Suppressor macrophage treated with lipopolysaccharide for 4 hours (primary cell): ENCODE measurements at regions not wholly inside any gene's neighbourhood (a gene's known extent, or its start where the extent isn't known, plus 50 kb on each side); places are given as distances from the start of the nearest gene placed in this dataset.
"Not testable (repeated sequence)": the region's sequence is repeated elsewhere in the genome, so short reads cannot be mapped to it uniquely, and the experiment has no call there.

Source experiments
- DNase-seq: peaks from one replicate; pipeline ENCODE4 v3.0.0-alpha.2; 2020

DNA sequence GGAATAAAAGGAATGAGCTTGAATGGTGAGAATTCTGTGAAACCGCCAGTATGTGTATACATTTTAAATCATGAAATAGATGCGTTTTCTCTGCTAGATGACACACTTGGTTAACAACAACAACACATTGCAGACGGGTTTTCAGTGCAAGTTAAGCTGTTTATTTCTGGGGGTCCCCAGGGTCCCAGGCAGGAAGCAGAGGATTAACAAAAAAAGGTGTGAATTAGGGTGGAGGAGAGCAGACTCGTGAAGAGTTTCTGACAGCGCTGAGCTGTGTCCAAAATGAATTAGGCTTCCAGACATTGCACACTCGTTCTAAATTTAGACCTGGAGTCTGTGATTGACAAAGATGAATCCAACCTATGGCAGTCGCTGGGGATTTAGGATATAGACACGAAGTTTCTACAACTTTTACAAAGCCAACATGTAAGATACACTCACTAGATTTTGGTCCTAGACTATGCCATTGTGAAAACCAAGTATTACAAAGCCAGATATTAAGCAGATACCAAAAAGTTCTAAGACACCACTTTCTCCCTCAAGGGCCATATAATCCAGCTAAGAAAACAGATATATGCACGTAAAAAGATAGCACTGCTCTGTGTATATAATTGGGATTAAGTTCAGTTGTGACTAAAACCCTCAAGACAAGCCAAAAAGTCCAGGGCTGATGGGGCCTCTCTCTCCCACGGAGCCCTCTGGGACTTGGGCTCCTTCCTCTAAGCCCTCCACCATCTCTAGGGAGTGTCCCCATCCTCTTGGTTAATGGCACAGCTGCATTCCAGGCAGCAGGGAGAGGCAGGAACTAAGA lies 120.2 kb downstream of the ACAA2 start:
- no peak for DNase-seq

DNA sequence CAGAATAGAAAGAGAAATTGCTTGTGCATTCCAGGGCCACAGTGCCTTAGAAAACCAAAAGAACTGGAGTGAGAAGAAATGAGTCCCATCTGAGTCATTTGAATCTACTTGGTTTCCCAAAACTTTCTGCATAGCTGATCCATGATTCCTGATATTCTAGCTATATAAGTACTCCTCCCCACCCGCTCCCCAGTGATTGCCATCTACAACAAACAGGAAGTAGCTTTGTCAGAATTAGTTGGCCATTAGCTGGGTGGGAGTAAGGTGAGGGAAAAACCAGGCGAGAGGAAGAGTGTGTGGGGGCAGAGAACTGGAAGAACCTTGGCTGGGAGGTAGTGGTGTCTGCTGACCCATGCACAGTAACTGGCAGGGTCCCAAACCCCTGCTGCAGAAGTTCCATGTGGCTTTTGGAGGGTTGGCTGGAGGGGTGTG lies 122.1 kb downstream of the ACAA2 start:
- DNase-seq, result peak; percentile 40

DNA sequence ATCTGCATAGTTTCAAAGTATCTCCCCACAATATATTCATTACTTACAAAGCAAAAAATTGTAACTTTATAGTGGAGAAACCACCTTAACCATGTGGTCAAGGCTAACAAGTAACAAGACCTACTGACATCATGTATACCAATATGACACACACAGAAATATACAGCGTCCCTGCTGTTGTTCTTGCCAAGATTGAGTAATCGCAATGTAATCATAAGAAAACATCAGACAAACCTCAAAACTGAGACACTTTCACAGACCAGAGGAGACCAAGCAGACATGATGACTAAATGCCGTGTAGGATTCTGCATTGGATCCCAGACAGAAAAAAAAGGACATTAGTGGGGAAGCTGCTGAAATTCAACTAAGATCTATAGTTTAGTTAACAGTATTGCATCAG lies 123.0 kb downstream of the ACAA2 start:
- peak; percentile 38 for DNase-seq

DNA sequence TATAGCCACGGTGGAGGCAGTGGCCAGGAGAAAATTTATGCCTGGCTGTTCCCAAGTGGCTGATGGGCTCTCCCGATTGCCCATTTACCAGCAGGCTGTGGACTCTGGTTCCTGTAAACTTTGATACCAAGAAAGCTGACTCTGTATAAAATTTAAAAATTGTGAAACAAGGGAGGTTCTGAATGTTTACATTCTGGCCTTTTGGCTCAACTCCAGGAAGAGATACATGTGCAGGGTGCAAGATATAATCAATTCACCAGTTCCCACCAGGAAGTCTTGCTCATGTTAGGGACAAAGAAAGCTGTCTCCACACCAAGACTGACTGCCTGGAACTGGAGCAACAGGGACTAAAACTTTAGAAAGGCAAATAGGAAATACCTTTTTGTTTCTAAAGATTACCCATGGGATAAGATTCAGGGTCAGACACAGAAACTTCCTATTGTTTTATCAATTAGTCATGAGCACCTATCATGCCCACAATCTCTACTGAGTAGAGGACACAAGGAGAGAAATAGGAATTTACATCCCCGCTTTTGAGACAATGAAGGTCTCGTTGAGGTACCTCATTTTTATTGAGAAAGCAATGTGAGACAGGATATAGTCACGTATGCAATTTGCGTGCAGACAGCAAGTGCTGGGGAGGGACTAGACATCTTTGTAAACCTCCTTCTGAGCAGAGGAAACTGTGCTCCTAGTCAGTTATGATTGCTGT lies 123.5 kb downstream of the LIPG start:
- no peak for DNase-seq

DNA sequence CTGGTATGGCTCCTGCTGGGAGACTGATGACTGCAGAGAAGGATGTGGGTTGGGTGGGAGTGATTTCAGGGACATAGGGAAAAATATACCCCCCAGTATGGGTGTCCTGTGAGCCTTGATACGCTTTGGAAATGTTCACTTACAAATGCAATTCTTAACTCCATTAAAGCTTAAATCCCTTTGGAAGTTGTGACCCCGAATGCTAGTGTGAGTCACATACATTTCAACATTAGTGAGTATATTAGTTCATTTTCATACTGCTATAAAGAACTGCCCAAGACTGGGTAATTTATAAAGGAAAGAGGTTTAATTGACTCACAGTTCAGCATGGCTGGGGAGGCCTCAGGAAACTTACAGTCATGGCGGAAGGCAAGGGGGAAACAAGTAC lies 120.9 kb downstream of the LIPG start:
- DNase-seq, result not testable (repeated sequence)

DNA sequence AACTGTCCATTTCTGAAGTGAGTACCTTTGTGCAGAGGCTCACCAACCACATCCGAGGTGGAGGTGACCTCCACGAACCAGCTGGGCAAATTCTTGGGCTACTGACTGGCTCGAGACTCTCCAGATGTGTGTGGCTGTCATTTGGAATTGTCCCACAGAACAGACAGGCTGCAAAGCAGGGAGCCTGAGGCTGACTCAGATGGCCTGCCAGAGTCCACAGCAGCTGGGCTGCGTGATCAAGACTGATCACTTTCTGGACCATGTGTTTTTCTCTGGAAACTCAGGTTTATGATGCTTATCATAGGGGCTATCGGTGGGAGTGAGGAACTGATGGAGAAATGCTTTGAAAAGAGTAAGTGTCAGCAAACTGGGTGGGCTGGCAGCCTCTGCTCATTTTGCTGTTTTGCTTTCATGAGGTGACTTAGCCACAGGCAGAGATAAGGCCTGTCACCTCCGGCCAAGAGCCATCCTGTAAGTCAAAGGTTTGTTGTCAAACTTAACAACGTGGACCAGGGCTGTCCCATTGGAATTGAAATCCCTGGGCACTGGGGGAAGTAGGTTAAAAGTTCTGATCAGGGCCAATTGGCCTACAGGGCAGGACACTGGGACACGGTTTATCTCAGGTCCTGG lies 120.4 kb downstream of the LIPG start:
- no peak for DNase-seq

DNA sequence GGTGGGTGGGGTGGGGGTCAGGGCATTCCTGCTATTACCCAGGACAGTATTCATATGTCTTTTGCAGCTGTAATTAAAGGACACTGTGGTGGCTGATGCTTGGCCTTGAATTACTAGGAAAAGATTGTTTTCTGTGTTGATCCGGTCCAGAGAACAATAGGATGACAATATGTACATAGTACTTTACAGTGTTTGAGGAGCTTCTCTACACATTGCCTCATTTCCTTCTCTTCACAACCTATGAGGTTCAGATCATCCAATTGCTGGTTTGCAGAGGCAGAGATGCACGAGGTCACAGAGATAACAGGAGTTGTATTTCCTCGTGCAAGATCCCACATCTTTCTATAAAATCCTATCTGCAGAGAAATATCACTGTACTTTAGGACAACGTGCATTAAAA lies 119.5 kb downstream of the LIPG start:
- DNase-seq, result no peak

DNA sequence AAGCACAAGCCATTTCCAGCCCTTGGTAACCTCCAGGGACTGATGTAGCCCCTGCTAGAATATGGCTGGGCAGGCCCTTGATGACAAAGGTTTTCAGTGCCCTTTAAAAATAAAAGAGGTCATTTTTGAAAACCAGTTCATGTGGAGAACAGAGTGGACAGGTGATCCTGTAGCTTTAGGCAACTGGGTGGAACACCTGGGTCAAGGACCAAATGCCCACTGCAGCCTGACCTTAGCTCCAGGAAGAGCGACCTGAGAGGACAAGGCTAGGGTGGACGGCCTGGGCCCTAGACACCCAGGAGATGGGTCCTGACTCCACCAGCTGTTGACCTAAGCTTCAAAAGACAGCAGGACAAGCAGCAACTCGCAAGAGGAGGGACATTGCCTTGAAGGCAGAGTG lies 116.6 kb downstream of the LIPG start:
- DNase-seq, result no peak

DNA sequence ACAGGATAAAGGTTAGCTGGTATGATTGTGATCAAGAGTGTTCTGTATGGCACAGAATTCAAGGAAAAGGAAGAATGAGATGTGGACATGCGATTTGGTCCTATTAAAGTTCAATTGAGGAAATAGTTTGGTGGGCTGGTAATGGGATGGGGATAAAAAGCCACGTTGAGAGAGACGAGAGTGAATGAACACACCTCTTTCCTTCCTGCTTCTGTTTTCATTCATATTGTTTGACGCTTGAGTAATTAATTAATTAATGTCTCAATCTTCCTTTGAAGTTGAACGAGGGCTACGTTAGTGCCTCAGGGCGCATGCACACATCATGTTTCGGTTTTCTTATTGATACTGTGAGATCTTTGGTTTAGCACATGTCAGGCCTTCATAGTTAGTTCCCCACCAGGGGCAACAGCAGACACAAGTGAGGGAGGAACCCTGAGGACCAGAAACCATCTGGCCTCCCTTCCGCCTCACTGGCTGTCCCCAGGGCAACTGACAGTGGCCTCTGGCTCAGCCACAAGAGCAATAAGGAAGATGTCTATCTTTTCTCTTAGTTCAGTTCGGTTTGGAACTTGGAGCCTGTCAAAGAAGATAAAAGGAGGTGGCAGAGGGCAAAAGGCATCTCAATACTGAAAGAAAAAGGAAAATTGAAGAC lies 116.0 kb downstream of the LIPG start:
- no peak for DNase-seq

DNA sequence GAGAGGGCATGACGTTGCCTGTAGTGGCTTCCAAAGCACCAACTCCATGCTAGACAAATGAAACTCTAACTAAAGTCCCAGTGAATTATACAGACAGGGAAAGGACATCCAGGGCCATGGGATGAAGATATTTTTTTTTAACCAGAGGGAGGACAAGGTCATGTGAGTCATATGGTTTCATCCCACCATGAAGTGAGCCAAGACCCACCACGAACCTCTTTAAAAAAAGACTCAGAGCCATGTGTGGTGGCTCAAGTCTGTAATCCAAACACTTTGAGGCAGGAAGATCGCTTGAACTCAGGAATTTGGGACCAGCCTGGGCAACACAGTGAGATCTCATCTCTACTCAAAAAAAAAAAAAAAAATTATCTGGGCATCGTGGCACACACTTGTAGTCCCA lies 115.2 kb downstream of the LIPG start:
- no peak for DNase-seq

DNA sequence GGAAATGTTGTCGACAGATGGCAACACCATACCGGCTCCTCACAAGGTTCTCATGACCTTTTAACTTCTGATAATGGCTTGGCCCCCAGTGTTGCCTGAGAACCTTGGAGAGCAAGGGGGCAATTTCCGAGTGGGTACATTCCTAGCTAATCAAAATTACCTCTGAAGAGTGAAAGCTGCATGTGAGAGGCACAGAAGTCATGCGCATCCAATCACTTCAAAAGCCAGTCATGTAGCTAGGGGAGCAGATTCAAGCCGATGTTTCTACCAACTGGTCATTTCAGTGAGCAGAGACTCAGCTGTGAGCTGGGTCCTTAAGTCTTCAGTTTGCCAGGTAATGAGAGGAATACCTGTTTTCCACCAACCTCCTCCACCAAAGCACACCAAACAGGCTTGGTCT lies 111.4 kb downstream of the LIPG start:
- no peak for DNase-seq

DNA sequence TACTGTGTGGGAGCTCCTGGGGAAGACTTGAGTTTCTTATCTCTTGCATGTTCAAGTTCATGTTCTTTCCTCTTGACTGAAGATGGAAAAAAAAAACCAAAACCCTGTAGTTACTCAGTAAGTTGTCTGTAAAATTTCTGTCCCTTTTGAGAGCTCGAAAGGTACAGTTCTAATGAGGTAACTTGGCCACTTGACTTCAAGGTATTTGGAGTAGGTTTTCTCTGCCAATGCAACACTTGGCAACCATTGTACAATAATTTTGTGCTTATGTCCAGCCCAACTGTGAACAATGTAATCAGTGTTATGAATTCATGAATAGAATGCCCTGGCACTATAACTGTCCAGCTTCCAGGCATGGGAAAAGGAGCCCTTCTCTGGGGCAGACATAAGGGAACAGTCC lies 111.0 kb downstream of the LIPG start:
- no peak for DNase-seq

DNA sequence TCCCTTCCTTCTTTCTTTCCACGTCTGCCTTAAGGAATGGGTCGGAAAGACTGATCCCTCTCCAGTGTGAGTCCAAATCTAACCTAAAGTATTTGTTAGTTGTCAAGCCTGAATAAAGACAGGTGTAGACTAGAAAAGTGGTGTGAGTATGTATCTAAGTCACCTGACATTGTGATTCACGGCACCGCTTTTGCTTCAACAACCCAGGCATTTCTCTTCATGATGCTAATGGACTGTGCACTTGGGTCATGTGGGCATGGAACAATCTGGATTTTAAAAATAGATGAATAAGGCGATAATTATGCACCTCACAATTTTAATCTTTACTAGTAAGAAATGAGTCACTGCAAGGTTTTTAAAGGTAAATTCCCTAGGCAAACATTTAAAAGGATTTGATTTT lies 107.5 kb downstream of the LIPG start:
- no peak for DNase-seq

DNA sequence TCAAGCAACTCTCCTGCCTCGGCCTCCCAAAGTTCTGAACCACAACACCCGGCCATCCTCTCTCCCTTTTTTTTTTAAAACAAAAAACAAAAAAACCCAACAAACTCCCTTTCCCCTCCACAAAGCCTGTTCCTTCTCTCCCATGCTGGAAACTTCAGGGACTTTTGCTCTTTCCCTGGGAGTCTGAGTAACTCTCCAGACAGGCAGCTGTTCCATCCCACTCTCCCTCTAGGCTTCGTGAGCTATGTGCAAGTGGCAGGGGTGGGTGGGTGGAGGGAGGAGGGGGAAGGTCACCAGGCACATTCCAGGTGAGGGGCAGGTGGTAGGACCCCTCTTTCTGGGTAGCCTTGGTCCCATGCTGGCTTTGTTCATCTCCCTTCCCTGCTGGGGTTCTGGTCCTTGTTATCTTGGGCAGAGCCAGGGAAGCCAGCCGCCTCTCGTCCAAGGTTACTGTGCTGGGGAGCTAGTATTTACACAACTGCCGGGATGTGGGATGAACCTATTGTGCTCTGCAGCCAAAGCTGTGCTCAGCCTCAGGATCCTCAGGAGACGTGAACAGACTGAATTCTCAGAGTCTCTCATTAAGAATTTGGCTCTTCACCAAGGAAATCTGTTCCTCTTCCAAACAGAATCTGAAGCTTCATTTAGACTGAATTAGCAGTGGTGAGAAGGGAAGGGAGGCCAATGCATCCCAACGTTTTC lies 106.9 kb downstream of the LIPG start:
- DNase-seq, result no peak

DNA sequence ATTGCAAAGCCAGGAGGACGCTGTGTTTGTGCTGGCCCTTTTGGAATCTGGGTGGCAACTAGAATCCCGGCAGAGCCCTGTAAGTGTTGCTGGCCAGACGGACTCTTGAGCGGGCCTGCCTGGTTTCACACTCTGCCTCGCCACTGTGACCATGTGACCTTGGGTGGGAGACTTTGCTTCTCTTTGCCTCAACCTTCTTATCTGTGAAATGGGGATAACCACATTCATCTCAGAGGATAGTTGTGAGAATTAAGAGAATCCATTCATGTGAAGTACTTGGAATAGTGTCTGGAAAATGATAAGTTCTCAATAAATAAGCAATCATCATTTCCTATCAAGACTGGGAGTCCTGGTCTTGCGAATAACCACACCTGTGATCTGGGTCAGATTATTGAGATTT lies 105.6 kb downstream of the LIPG start:
- no peak for DNase-seq

DNA sequence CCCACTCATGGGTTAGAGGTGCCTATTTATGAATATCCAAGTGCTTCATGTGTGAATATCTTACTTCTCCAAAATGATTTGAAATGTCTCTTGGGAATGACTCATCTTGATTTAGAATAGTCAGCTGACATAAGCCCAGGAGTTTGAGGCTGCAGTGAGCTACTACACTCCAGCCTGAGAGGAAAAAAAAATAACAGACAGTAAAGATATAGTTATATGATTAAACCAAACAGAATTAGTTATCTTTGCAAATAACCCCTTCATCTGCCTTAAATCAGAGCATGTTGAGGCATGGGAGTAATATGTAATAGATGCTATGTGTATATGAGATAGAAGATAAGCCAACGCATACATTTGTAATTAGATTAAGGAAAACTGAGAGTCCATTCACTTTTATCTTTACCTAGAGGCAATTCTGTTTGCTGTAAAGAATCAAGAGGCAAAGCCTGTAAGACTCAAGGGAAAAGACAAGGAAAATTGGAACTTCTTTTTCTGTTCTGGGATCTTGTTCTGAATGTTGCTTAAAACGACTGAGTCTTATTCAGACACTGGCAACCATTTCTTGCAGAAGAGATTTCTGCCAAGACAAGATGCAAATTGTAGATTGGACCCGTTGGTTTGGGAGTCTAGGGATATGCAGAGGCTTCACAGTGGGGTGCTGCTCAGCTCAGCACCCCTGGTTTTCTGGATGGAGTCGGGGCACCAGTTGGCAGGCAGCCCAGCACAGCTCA lies 104.4 kb downstream of the LIPG start:
- DNase-seq, result peak; percentile 37

DNA sequence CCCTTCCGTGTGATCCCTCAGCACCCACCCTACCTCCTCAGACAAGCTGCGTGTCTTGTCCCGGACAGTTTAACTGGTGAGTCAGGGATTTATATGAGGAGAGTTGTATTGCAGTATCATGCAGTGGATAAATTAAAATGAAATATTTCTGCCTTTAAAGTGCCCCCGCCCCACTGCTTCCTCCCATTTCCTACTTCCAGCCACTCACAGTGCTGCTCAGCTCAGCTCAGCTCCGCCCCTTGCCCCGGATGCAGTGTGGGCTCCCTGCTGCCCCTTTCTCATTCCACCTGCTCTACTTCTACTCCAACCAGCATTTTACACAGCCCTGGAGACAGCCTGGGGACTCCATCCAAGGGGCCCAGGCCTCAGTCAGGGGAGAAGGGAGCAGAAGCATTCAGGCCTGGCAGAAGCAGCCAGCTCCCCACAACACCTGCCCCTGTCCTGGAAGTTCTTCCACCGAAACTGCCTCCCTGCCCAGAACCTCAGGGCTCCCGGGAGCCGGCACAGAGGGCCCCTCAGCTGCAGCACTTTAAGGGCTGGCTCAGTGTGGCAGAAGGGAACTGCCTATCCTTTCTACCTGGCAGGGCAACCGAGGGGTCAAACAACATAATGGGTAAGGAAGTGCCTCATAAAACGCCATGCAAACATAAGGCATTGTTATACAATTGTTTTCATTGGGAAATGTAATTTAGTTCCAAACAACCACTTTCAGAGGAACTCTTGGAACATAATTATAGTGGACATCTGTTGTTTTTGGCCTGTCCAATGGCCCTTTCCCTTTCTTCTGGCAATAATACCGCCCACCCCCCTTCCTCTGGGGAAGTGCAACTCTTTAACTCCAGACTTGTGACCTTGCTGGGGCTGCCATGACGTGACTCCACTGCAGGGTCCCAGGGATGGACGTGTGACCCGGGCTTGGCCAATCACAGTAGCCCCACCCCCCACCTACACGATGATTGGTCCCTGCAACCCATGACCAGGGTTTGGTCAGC lies 102.3 kb downstream of the LIPG start:
- peak; percentile 10 for DNase-seq

DNA sequence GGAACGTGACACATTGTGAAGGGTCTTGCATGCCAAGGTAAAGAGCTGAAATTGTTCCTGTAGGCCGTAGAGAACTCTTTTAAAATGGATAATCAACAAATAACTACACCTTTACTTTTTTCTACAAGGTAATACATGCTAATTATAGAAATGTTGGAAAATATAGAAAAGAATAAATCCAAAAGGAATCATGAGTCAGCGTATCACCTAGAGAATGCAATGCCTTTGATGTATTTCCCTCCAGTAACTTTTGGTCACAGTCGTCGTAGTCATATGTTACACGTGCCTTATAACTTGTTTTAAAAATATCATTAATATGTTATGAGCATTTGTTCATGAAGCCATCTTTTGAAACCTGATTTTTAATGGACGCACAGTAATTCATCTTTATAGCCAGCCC lies 100.6 kb downstream of the LIPG start:
- DNase-seq, result no peak

DNA sequence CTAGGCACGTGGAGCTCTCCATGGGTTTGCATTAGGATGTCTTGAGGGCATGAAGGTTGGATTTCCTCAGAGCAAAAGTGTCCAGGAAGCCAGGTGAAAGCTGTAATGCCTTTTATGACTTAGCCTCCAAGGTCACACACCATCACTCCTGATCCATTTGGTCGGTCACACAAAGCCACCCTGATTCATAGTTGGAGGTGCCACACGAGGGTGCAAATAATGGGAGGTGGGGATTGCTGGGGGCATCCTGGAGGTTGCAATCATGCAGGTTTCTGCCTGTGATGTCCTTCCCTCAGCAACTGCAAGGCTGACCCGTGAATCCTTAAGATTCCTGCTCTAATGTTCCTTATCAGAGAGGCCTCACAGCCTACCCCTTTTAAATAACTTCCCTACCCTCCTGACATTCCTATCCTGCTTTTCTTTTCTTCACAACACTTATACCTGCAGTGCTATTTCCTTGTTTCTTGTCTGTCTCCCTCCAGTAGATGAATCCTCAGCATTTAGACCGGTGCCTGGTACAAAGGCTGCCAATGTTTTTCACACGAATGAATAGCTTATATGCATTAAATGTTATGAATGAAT lies 97.1 kb downstream of the LIPG start:
- DNase-seq, result no peak

DNA sequence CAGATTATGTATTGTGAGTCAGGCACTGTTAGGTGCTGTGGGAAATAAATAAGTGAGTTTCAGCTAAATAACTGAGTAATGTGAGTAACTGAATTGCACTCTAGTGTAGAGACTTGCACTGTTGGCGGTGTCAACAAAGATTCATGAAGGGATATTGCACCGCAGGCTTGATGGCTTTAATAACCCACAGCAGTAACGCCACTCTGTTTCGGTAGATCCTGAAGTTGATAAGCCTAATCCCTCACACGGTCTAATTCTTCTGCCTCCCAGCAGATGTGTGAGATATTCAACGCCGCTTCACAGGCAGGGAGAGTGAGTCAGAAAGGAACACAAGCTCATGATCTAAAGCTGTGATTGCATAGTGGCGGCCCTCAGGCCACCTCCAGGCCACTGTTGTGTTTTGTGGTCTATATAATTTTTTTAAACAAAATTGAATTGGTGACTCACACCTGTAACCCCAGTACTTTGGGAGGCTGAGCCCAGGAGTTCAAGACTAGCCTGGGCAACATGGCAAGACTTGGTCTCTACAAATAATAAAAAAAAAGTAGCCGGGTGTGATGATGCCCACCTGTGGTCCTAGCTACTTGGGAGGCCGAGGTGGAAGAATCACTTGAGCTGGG lies 94.3 kb downstream of the LIPG start:
- DNase-seq, result no peak
